Retina (tissue), 1 donor: ENCODE measurements at regions not wholly inside any gene's neighbourhood (a gene's known extent, or its start where the extent isn't known, plus 50 kb on each side); places are given as distances from the start of the nearest gene placed in this dataset.

ENCODE experiments used
- DNase-seq: peaks from one replicate; pipeline ENCODE4 v3.0.0-alpha.2; 2016

DNA sequence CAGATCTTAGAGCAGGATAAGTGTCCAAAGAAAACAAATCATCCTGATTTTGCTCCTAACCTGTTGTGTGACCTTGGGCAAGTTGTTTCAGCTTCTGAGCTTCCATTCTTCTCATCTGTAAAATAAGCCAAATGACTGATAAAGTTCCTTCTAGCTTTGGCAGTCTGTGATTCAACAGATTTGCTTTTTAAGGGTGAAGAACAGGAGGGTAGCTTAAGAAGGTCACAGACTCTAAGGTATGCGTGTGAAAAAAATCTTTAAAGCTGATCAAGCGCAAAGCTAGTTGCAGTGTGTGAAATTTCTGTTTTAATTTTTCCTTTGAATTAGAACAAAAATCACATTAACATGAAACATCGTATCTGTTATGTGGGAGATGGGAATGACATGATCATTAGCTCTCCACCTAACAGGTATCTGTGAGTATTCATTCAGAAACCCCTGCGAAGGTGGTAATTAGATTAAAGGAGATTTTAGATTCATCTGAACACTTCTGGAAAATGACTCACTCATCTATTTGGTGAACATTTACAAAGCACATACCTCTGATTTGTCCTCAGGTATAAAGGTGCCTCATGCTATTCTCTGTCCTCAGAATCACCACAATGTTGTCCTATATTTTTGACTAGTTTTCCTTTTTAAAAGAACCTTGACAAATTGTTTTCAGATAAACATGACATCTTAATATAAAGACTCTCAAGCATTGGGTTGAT, 131.9 kb upstream of the CPM start:
- no peak for DNase-seq

GRCh38 chr12:69065775-69066174, 132.8 kb upstream of the CPM start:
- DNase-seq, result no peak

GRCh38 chr12:69066492-69067373, 133.8 kb upstream of the CPM start:
- peak; percentile 38 for DNase-seq

DNA sequence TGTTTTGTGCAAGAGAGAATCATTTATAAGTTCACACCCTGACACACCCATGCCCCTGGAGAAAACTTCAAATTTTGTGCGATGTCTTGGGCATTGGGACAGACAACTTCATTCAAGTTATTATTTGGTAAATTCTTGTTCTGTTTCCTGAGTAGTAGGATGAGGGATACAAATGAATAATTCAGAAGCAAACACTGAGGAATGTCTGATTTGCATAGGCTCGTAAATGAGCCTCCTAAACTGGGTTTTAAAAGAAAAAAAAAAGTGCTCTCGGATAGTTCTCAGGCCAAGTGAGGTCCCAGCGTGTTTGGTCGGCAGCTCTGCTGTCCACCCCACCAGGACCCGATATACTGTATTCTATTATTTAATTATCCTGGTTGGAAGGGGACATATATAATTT, 134.7 kb upstream of the CPM start:
- no peak for DNase-seq

DNA sequence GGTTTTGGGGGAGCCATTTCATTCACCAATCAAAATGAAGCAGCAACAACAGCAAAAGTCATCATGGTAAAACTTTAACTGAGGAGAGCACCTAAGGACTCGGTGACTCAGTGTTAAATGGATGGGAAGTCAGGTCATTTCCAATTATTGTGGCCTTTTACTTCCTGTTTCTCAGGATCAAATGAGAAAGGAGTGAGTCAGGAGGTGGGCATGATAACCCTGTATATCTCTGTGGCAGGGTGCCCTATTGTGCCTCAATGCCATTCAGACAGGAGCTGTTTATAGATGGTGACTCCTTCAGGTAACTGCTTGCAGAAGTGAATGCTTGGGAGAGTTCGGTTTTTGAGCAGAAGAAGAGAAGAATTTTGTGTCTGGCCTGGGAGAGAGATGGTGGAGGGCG, 135.5 kb upstream of the CPM start:
- DNase-seq, result no peak

DNA sequence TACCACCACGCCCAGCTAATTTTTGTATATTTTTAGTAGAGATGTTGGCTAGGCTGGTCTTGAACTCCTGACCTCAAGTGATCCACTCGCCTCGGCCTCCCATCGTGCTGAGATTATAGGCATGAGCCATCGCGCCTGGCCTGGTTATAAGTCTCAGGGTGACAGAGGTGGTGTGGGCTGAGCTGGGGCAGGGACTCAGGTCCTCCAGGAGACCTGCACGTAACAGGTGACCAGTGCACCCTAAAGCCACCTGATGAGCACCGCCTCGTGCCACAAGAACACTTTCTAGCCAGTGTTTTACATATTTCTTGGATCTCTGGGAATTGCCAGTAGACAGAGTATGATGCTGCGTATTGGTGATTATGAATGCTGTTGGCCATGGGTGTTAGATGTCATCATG, 136.5 kb upstream of the CPM start:
- no peak for DNase-seq

DNA sequence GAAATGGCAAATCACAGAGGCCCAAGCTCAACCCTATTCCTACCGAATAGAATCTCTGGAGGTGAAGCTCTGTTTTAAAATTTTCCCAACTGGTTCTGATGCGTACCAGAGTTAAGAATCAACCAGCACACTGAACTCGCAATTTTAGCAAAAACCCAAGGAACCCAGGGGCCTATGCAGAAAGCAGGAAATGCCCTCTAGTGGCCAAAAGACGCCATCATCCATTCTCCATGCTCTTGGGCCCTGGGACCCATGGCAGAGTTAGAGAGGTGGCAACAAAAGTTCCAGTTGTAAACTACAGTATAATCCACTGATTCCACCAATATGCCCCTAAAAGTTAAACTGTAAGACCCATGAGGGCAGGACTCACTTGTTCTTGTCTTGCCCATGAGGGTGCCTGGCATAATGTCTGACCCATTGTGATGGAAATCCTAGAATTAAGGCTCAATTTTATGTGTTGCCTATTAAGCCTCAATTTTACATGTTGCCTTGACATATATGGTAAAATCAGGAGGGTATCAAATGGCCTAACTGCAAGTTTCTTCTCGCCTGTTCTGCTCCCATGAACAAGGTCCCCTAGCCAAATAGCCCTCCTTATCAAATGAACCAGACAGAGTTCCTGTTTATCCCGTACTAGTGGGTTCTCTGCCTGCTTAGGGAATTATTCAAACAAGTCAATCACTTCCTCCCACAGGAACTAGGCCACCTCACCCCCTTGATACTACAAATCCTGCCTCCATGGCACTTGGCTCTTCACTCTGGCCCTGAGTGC, 137.5 kb upstream of the CPM start:
- peak; percentile 66 for DNase-seq

DNA sequence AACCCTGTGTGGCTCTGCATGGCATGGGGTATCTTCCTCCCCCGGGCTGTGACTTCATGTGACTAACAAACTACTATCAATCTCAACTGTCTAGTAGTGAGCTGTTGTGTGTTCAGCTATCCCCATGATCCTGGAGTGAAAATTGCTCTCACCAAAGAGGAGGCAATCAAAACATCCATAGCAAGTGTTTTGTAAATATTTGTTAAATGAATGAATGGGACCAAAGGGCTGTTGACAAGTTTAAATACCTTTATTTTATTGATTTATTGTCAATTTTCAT, 138.1 kb upstream of the CPM start:
- no peak for DNase-seq

DNA sequence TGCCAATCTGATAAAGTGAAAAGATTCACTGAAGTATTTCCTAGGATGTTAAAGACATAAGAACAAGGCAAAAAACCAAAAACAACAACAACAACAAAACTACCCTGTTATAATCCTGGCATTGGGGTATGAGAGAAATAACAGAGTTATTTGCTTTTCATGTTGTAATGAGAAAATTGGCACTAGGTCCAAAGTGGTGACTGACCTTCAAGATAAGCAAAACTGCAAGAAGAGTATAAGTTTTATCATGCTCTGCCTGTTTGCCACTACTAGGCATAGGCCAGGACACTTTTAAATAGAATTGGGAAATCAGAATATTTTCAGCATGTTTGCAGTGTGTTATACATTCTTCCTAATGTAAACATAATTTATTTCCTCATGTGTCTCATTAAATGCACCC, 140.1 kb upstream of the CPM start:
- DNase-seq, result no peak

DNA sequence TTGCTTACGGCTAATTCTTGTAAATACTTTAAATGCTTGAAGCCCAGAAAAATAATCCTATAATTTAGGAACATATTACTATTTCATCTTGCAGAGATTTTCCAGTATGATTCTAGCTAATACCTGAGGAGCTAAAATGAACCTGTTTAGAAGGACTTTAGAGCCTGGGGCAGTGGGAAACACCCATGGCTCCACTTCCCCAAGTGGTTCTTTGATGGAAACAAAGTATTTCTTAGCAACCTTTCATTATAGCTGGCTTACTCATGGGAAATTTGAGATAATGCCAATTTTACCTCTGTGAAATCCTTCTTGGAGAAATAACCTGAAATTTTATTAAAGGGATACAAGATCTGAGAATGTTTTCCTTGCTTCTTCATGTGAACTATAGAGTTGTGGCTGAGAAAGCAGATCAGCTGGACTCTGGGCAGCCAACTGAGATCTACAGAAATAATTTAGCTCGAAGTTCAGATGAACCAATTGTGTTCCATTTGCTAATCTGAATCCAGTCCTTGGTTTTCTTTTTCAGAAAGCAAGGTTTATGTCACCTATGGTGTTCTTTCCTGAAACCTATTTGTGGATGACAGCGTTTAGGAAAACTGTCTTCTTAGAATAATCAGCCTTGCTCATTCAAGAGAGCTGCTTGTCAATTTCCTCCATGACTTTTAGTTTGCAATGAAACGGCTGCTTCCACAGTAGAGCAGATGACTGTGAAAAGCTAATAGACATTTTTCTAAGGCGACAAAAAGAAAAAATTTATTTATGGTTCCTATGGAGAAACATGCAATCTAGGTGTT, 141.8 kb upstream of the CPM start:
- DNase-seq, result no peak

- DNase-seq, result no peak
Measured at GRCh38 chr12:69083689-69084088, 150.7 kb upstream of the CPM start.

DNA sequence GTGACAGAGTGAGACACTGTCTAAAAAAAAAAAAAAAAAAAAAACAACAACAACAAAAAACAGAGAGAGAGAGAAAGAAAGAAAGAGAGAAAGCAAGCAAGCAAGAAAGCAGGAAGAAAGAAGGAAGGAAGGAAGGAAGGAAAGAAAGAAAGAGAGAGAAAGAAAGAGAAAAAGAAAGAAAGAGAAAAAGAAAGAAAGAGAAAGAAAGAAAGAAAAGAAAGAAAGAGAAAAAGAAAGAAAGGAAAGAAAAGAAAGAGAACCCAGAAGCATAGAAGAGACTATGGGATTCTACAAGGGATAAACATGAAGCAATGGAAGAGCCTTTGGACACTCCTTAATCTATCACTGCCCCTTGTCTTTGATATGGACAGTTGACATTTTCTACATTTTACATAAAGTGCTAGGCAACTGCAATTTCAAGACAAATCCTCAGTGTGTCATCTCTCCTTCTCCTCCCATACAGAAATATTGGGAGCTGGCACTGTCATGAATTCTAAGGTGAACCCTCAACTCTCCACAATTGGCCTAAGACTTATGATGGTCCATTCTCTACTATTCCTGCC, 151.9 kb upstream of the CPM start:
- DNase-seq, result no peak

DNA sequence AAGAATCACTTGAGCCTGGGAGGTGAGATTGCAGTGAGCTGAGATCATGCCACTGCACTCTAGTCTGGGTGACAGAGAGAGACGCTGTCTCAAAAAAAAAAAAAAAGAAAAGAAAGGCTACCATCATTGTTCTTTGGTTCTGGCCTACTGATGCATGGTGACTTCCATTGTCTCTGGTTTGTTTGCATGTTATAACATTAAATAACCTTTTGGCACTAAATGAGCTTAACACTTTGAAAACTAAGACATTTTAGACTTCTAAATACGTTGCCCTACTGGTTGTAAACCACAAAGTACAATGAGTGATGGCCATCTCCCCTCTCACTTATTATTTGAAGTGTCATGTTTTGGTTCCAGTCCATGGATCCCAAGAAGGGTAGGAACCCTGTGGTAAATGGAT, 152.9 kb upstream of the CPM start:
- DNase-seq, result no peak

DNA sequence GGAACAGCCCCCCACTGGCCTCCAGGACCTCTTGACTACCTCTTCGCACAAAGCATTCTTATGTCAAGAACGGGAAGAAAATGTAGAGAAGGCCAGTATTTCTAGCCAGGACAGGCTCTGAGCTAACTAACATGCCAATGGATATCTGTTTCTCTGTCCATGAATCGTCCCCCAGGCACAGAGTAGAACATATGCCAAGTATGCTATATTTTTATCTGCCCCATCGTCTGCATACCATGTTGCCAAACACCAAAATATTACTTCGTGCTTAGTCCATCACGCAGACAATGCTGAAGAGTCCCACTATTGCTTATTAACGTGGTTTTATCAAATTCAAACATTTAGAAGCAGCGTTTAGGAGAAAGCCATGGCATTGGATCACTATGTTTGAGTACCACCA, 151.4 kb upstream of the CPSF6 start:
- no peak for DNase-seq

GRCh38 chr12:69090722-69091121, 148.6 kb upstream of the CPSF6 start:
- peak; percentile 15 for DNase-seq

- no peak for DNase-seq
Measured at GRCh38 chr12:69091442-69092017, 147.8 kb upstream of the CPSF6 start.

- no peak for DNase-seq
Measured at GRCh38 chr12:69092137-69092536, 147.2 kb upstream of the CPSF6 start.

GRCh38 chr12:69094606-69095216, 144.7 kb upstream of the CPSF6 start:
- no peak for DNase-seq

DNA sequence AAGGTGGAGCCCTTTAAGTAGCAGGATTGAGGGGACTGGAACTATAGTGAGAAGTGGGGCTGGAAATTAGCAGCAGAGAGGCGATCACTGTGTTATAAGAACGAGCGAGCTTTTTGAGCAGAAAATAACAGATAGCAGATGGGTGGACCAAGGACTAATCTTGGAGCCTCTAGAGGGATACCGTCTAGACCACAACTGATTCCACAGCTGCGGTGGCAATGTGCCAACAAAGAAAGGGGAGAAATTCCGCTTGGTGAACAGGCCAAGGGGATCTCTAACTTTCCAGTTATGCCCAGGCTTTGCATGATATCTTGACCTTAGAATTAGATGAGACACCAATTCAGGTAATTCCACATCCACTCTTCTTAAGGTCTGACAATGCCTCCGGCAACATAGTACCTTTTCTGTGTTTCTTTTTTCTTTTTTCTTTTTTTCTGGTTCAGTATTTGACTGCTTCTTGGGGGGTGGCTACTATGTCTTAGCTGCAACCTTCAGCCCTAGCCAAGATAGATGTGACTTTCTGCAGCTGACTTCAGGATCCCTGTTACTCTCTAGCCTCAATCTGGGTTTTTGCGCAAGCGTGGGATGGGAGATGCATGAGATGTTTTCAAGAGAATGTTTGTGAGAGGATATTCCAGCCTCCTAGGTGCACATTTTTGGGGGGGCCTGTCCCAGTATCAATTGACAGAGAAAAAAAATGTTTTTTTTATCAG, 143.4 kb upstream of the CPSF6 start:
- DNase-seq, result no peak

- peak; percentile 12 for DNase-seq
Measured at GRCh38 chr12:69096669-69097335, 142.6 kb upstream of the CPSF6 start.
